Astrocyte (in vitro differentiated cells and primary cell): ENCODE measurements at regions not wholly inside any gene's neighbourhood (a gene's known extent, or its start where the extent isn't known, plus 50 kb on each side); places are given as distances from the start of the nearest gene placed in this dataset.

Source experiments
- DNase-seq: peaks from one replicate; pipeline ENCODE4 v3.0.0-alpha.2; 2010; ENCODE audit warnings: low read depth
- FAIRE-seq: peaks from 2 replicates; lab custom pipeline; 2011; peaks lifted over from hg19 to GRCh38; lab: Jason Lieb, UNC
- H2AFZ ChIP-seq: 2 replicates; pipeline ENCODE4 v1.6.0; 2012; ENCODE audit warnings: low read depth, low read length, inconsistent platforms
- H3K27ac ChIP-seq: 2 replicates; pipeline ENCODE4 v1.5.1; 2011; ENCODE audit warnings: low read depth, low read length, inconsistent platforms
- H3K27me3 ChIP-seq: 2 replicates; pipeline ENCODE4 v1.6.0; 2011; ENCODE audit warnings: low read length, inconsistent platforms; ENCODE audit not compliant: insufficient read depth
- H3K36me3 ChIP-seq: 2 replicates; pipeline ENCODE4 v1.5.1; 2011; ENCODE audit warnings: low read length, inconsistent platforms; ENCODE audit not compliant: insufficient read depth
- H3K4me1 ChIP-seq: 2 replicates; pipeline ENCODE4 v1.5.1; 2011; ENCODE audit warnings: low read length, inconsistent platforms; ENCODE audit not compliant: insufficient read depth
- H3K4me2 ChIP-seq: 2 replicates; pipeline ENCODE4 v1.6.0; 2012; ENCODE audit warnings: low read length, inconsistent platforms
- H3K4me3 ChIP-seq: 2 replicates; pipeline ENCODE4 v1.5.1; 2011; ENCODE audit warnings: low read depth, mild to moderate bottlenecking, low read length, inconsistent platforms; ENCODE audit not compliant: insufficient read depth
- H3K79me2 ChIP-seq: 2 replicates; pipeline ENCODE4 v1.6.0; 2012; ENCODE audit warnings: mild to moderate bottlenecking, low read length, inconsistent platforms; ENCODE audit not compliant: insufficient read depth
- H3K9ac ChIP-seq: 2 replicates; pipeline ENCODE4 v1.6.0; 2012; ENCODE audit warnings: mild to moderate bottlenecking, low read length, inconsistent platforms
- H3K9me3 ChIP-seq: 2 replicates; pipeline ENCODE4 v1.5.1; 2012; ENCODE audit warnings: low read depth, mild to moderate bottlenecking, low read length, inconsistent platforms; ENCODE audit not compliant: insufficient read depth
- H4K20me1 ChIP-seq: 2 replicates; pipeline ENCODE4 v1.6.0; 2012; ENCODE audit warnings: low read length, inconsistent platforms; ENCODE audit not compliant: insufficient read depth
- H3K27ac Mint-ChIP-seq: one replicate; pipeline ENCODE4 v1.8.0; 2021; ENCODE audit warnings: mild to moderate bottlenecking, mixed read lengths; ENCODE audit not compliant: unreplicated experiment
- H3K27me3 Mint-ChIP-seq: one replicate; pipeline ENCODE4 v1.8.0; 2021; ENCODE audit warnings: low read depth, mixed read lengths; ENCODE audit not compliant: unreplicated experiment
- H3K36me3 Mint-ChIP-seq: one replicate; pipeline ENCODE4 v1.8.0; 2021; ENCODE audit warnings: low read depth, mixed read lengths; ENCODE audit not compliant: unreplicated experiment
- H3K4me1 Mint-ChIP-seq: one replicate; pipeline ENCODE4 v1.8.0; 2021; ENCODE audit warnings: low read depth, mixed read lengths; ENCODE audit not compliant: unreplicated experiment
- H3K4me3 Mint-ChIP-seq: one replicate; pipeline ENCODE4 v1.8.0; 2021; ENCODE audit warnings: mild to moderate bottlenecking, moderate library complexity, mixed read lengths; ENCODE audit not compliant: unreplicated experiment
- H3K9me3 Mint-ChIP-seq: one replicate; pipeline ENCODE4 v1.8.0; 2021; ENCODE audit warnings: mild to moderate bottlenecking, mixed read lengths; ENCODE audit not compliant: unreplicated experiment
- CTCF ChIP-seq: IDR thresholded peaks from 2 replicates; pipeline ENCODE4 v1.5.1; 2011; ENCODE audit warnings: low read depth, mild to moderate bottlenecking, inconsistent platforms, low read length, moderate library complexity; ENCODE audit not compliant: insufficient read depth
- EZH2 ChIP-seq: IDR thresholded peaks from 2 replicates; pipeline ENCODE4 v1.6.1; 2012; ENCODE audit warnings: mild to moderate bottlenecking, low read length, inconsistent platforms; ENCODE audit not compliant: insufficient read depth

GRCh38 chr2:16115291-16115690 is 174.9 kb downstream of the MYCN start:
- no peak overlapping the region for H3K4me2 ChIP-seq
- no peaks in the 10 kb centered on the region for H3K36me3 ChIP-seq
- Mint-ChIP-seq H3K4me3 (no peak overlapping the region), H3K9me3 (no peaks in the 10 kb centered on the region), H3K27ac (no peak overlapping the region), H3K36me3 (no peaks in the 10 kb centered on the region), H3K27me3 (peaks cover 4% of the 10 kb centered on the region), H3K4me1 (no peaks in the 10 kb centered on the region)
- H3K4me1 ChIP-seq = no peaks in the 10 kb centered on the region
- no peak for TF ChIP-seq EZH2
- TF ChIP-seq CTCF = no peak
- no peaks in the 10 kb centered on the region for H3K27me3 ChIP-seq
- DNase-seq = no peak
- H2AFZ ChIP-seq = no peak overlapping the region
- H3K9me3 ChIP-seq = peaks cover 5% of the 10 kb centered on the region
- no peaks in the 10 kb centered on the region for H3K79me2 ChIP-seq
- no peak for FAIRE-seq
- no peak overlapping the region for H3K4me3 ChIP-seq
- H4K20me1 ChIP-seq = no peaks in the 10 kb centered on the region
- H3K27ac ChIP-seq = no peak overlapping the region
- no peak overlapping the region for H3K9ac ChIP-seq

- Histone ChIP-seq H3K27ac (no peak overlapping the region), H3K4me1 (no peaks in the 10 kb centered on the region), H3K79me2 (no peaks in the 10 kb centered on the region), H3K36me3 (no peaks in the 10 kb centered on the region), H3K4me3 (no peak overlapping the region), H4K20me1 (no peaks in the 10 kb centered on the region), H3K4me2 (no peak overlapping the region), H2AFZ (no peak overlapping the region), H3K27me3 (no peaks in the 10 kb centered on the region), H3K9ac (no peak overlapping the region), H3K9me3 (peaks cover 5% of the 10 kb centered on the region)
- no peak overlapping the region for H3K4me3 Mint-ChIP-seq
- no peaks in the 10 kb centered on the region for H3K4me1 Mint-ChIP-seq
- FAIRE-seq (no peak), DNase-seq (no peak)
- H3K36me3 Mint-ChIP-seq = no peaks in the 10 kb centered on the region
- H3K27me3 Mint-ChIP-seq = peaks cover 6% of the 10 kb centered on the region
- H3K27ac Mint-ChIP-seq = no peak overlapping the region
- TF ChIP-seq EZH2 (no peak), CTCF (no peak)
- no peaks in the 10 kb centered on the region for H3K9me3 Mint-ChIP-seq
Observed at GRCh38 chr2:16114836-16115235, 174.5 kb downstream of the MYCN start.

GRCh38 chr2:16114070-16114469 is 173.7 kb downstream of the MYCN start:
- Histone ChIP-seq H3K79me2 (no peaks in the 10 kb centered on the region), H3K9ac (no peak overlapping the region), H4K20me1 (no peaks in the 10 kb centered on the region), H3K4me3 (no peak overlapping the region), H3K9me3 (peaks cover 5% of the 10 kb centered on the region), H2AFZ (no peak overlapping the region), H3K4me2 (no peak overlapping the region), H3K27ac (no peak overlapping the region), H3K36me3 (no peaks in the 10 kb centered on the region), H3K4me1 (no peaks in the 10 kb centered on the region), H3K27me3 (no peaks in the 10 kb centered on the region)
- FAIRE-seq (no peak), DNase-seq (no peak)
- Mint-ChIP-seq H3K27me3 (peaks cover 12% of the 10 kb centered on the region), H3K4me3 (no peak overlapping the region), H3K36me3 (no peaks in the 10 kb centered on the region), H3K27ac (no peak overlapping the region), H3K4me1 (no peaks in the 10 kb centered on the region), H3K9me3 (no peaks in the 10 kb centered on the region)
- TF ChIP-seq EZH2 = no peak
- no peak for TF ChIP-seq CTCF
